OCI-LY3 (cell line): ENCODE measurements at regions not wholly inside any gene's neighbourhood (a gene's known extent, or its start where the extent isn't known, plus 50 kb on each side); places are given as distances from the start of the nearest gene placed in this dataset.

Experiments
- H2AFZ ChIP-seq: fragments of 200-600, 300-600 bp; shearing (Covaris generic); 2 replicates; pipeline ENCODE4 v1.6.0; 2014; ENCODE audit warnings: antibody characterized with exemption, low read depth, low read length
- H3K27ac ChIP-seq: fragments of 200-600, 300-600 bp; sonication (generic); 2 replicates; pipeline ENCODE4 v1.5.1; 2014; ENCODE audit warnings: mild to moderate bottlenecking, low read length, moderate library complexity, mixed read lengths
- H3K27me3 ChIP-seq: fragments of 200-600, 300-600 bp; sonication (generic); 2 replicates; pipeline ENCODE4 v1.6.1; 2014; ENCODE audit warnings: low read depth, low read length, mixed read lengths
- H3K36me3 ChIP-seq: fragments of 200-600, 300-600 bp; sonication (generic); replicated peaks from 2 replicates; pipeline ENCODE3; 2014; ENCODE audit warnings: low read depth, low read length, mixed read lengths
- H3K4me1 ChIP-seq: fragments of 300-600, 200-600 bp; sonication (generic); 2 replicates; pipeline ENCODE4 v1.6.1; 2014; ENCODE audit warnings: low read length, mixed read lengths
- H3K4me2 ChIP-seq: fragments of 200-600, 300-600 bp; sonication (generic); 2 replicates; pipeline ENCODE4 v1.6.1; 2014; ENCODE audit warnings: low read length, mixed read lengths
- H3K4me3 ChIP-seq: fragments of 300-600, 200-600 bp; sonication (generic); 2 replicates; pipeline ENCODE4 v1.5.1; 2014; ENCODE audit warnings: antibody characterized with exemption, mild to moderate bottlenecking, low read length, moderate library complexity
- H3K79me2 ChIP-seq: fragments of 300-600, 200-600 bp; shearing (Covaris generic); 2 replicates; pipeline ENCODE4 v1.6.1; 2014; ENCODE audit warnings: mild to moderate bottlenecking, low read length, mixed read lengths
- H3K9ac ChIP-seq: fragments of 300-600, 200-600 bp; shearing (Covaris generic); 2 replicates; pipeline ENCODE4 v1.6.0; 2014; ENCODE audit warnings: mild to moderate bottlenecking, low read length, moderate library complexity
- H3K9me3 ChIP-seq: fragments of 200-600, 300-600 bp; shearing (Covaris generic); 2 replicates; pipeline ENCODE4 v1.6.1; 2014; ENCODE audit warnings: low read length, mixed read lengths; ENCODE audit not compliant: insufficient read depth
- H4K20me1 ChIP-seq: fragments of 200-600, 300-600 bp; sonication (generic); 2 replicates; pipeline ENCODE4 v1.6.1; 2016; ENCODE audit warnings: low read length, mixed read lengths; ENCODE audit not compliant: insufficient read depth
- EZH2phosphoT487 ChIP-seq: fragments of 200-600 bp; shearing (Covaris generic); IDR thresholded peaks from 2 replicates; pipeline ENCODE4 v1.6.1; 2018; ENCODE audit warnings: antibody characterized with exemption, mixed run types, low read depth
- TF ChIP-seq, protein P1 (sequence below): fragments of 200-600, 300-600 bp; sonication (generic); IDR thresholded peaks from 2 replicates; pipeline ENCODE4 v1.5.1; 2014; ENCODE audit warnings: antibody characterized with exemption, low read length, low read depth

DNA sequence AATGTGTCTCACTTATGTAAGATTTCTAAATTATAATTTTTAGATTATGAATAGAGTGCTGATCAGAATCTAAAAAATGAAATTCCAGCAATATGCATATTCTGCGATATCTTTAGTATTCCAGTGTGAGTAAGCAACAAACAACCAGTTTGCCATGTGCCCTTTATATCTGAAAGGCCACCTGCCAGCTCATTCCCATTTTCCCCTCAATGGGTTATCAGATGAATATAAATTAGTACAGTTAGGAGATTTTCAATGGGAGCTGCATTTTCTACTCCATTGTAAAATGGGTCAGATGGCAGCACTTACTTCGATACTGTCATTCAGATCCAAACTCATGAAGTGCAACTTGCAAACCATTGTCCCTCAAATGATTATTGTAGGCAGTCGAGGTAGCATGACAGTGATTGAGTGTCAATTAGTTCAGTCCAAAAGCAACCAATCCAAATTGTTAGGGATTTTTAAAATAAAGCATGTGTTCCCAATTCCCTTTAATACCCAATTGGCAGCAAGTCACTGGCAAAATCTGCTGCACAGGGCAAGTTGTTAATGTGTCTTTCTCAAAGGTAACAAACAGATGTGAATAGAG, 680.3 kb downstream of the LRRIQ3 start:
- Histone ChIP-seq H3K27me3 (no peaks in the 10 kb centered on the region), H3K9ac (no peak overlapping the region), H3K9me3 (no peaks in the 10 kb centered on the region), H4K20me1 (no peaks in the 10 kb centered on the region), H3K27ac (no peak overlapping the region), H3K4me1 (no peaks in the 10 kb centered on the region), H3K36me3 (no peaks in the 10 kb centered on the region), H3K4me2 (no peak overlapping the region), H2AFZ (no peak overlapping the region), H3K79me2 (no peaks in the 10 kb centered on the region), H3K4me3 (no peak overlapping the region)
- TF ChIP-seq EZH2phosphoT487, result no peak
- TF ChIP-seq, protein P1, sequence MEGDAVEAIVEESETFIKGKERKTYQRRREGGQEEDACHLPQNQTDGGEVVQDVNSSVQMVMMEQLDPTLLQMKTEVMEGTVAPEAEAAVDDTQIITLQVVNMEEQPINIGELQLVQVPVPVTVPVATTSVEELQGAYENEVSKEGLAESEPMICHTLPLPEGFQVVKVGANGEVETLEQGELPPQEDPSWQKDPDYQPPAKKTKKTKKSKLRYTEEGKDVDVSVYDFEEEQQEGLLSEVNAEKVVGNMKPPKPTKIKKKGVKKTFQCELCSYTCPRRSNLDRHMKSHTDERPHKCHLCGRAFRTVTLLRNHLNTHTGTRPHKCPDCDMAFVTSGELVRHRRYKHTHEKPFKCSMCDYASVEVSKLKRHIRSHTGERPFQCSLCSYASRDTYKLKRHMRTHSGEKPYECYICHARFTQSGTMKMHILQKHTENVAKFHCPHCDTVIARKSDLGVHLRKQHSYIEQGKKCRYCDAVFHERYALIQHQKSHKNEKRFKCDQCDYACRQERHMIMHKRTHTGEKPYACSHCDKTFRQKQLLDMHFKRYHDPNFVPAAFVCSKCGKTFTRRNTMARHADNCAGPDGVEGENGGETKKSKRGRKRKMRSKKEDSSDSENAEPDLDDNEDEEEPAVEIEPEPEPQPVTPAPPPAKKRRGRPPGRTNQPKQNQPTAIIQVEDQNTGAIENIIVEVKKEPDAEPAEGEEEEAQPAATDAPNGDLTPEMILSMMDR, result no peak

DNA sequence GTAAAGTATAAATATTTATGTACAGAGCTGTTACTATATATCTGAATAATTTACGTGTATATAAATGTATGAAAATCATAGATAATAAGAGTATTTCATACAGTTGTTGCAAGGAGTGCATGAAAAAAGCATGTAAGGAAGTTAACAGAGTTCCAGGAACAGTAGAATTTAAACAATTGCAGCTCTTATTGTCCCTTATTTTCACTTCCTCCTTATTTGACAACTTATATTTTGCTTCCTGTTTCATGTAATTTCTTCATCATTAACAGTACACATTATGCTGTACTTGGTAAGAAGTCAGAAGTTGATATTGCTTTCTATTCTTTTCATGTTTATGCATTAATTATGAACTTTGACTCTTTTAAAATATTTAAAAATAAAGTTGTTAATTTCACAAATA, 681.5 kb downstream of the LRRIQ3 start:
- H3K36me3 ChIP-seq, result no peaks in the 10 kb centered on the region
- H3K9ac ChIP-seq, result no peak overlapping the region
- H3K79me2 ChIP-seq, result no peaks in the 10 kb centered on the region
- H4K20me1 ChIP-seq, result no peaks in the 10 kb centered on the region
- no peak overlapping the region for H3K4me2 ChIP-seq
- no peaks in the 10 kb centered on the region for H3K4me1 ChIP-seq
- no peak overlapping the region for H3K27ac ChIP-seq
- H3K27me3 ChIP-seq, result no peaks in the 10 kb centered on the region
- TF ChIP-seq EZH2phosphoT487, result no peak
- TF ChIP-seq, protein P1, result no peak
- no peak overlapping the region for H2AFZ ChIP-seq
- H3K9me3 ChIP-seq, result no peaks in the 10 kb centered on the region
- H3K4me3 ChIP-seq, result no peak overlapping the region

DNA sequence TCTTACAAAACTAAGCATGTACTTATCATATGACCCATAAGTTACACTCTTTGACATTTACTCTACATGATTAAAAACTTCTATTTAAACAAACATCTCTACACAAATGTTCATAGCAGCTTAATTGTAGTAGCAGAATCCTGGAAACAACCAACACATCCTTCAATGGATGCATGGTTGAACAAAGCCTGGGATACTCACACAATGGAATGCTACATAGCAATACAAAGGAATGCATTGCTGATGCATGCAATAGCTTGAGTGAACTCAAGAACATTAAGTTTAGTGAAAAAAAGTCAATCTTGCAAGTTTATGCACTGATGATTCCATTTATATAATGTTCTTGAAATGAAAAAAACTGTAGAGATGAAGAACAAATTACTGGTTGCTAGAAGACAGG, 686.9 kb downstream of the LRRIQ3 start:
- no peak overlapping the region for H3K27ac ChIP-seq
- no peaks in the 10 kb centered on the region for H3K4me1 ChIP-seq
- no peaks in the 10 kb centered on the region for H3K79me2 ChIP-seq
- no peak overlapping the region for H3K4me3 ChIP-seq
- H3K36me3 ChIP-seq, result no peaks in the 10 kb centered on the region
- no peaks in the 10 kb centered on the region for H4K20me1 ChIP-seq
- TF ChIP-seq, protein P1, result no peak
- TF ChIP-seq EZH2phosphoT487, result no peak
- H3K9me3 ChIP-seq, result no peaks in the 10 kb centered on the region
- H3K9ac ChIP-seq, result no peak overlapping the region
- H3K27me3 ChIP-seq, result no peaks in the 10 kb centered on the region
- H3K4me2 ChIP-seq, result no peak overlapping the region
- H2AFZ ChIP-seq, result no peak overlapping the region

DNA sequence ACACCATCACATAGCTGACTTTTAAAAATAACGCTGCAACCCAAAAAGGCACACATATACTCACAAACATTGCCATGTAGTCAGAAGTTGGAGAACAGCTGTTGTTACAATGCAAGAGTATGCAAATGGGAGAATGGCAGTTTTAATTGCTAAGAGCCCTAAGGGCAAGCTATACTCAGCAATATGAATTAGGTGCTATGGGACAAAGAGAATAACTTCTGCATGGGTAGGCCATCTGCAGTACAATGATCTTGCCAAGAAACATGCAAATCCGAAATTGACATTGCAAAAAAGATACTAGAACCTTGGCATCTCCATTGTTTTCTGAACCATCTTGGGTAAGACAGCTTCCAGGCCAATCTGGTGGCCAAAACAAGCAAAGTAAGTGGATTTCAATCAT, 697.8 kb downstream of the LRRIQ3 start:
- Histone ChIP-seq H3K9ac (no peak overlapping the region), H3K4me1 (no peaks in the 10 kb centered on the region), H3K79me2 (no peaks in the 10 kb centered on the region), H3K27me3 (no peaks in the 10 kb centered on the region), H3K36me3 (no peaks in the 10 kb centered on the region), H3K4me2 (no peak overlapping the region), H3K27ac (no peak overlapping the region), H4K20me1 (no peaks in the 10 kb centered on the region), H3K9me3 (no peaks in the 10 kb centered on the region), H3K4me3 (no peak overlapping the region), H2AFZ (no peak overlapping the region)
- TF ChIP-seq EZH2phosphoT487, result no peak
- TF ChIP-seq, protein P1, result no peak
